ENCODE measurements at regions not wholly inside any gene's neighbourhood (a gene's known extent, or its start where the extent isn't known, plus 50 kb on each side); places are given as distances from the start of the nearest gene placed in this dataset.

GRCh38 chr9:14369011-14369410 is 55.1 kb upstream of the NFIB start:
- Histone ChIP-seq H2AFZ (ENCODE audit: low read depth) (no peak overlapping the region), H3K9me3 (no peaks in the 10 kb centered on the region), H3K27me3 (ENCODE audit: insufficient read depth) (no peaks in the 10 kb centered on the region), H3K4me3 (ENCODE audit: low read depth in 2 of 2, low read length in 1 of 2) (no peak overlapping the region), H3F3A (replicated peaks; ENCODE audit: insufficient read depth) (peaks cover 21% of the 10 kb centered on the region), H3K27ac (ENCODE audit: low read depth in 2 of 2, low read length in 1 of 2) (no peak overlapping the region), H3K9me2 (no peaks in the 10 kb centered on the region), H3K36me3 (replicated peaks in 1 of 2; ENCODE audit: control insufficient read depth in 1 of 2, insufficient read depth in 2 of 2, low read length in 1 of 2) (no peaks in the 10 kb centered on the region), H4K20me1 (ENCODE audit: insufficient read depth) (no peaks in the 10 kb centered on the region), H3K79me2 (ENCODE audit: insufficient read depth) (no peaks in the 10 kb centered on the region), H3K4me2 (no peak overlapping the region), H3K4me1 (ENCODE audit: control insufficient read depth in 1 of 2, insufficient read depth in 2 of 2, low read depth in 1 of 2, low read length in 1 of 2) (peaks cover 14 to 16% of the 10 kb centered on the region in 2 experiments; a peak in 3 of 4 replicates), H3K9ac (no peak overlapping the region)
- ChIA-PET POLR2A (no interaction called here), CTCF (interaction anchor here (1.2 to 2.1 kb wide), 2 partner anchors 16 to 60 kb away, joined by 5 to 15 read pairs; no protein-coding TSS in a partner anchor)
- WGBS (ENCODE audit: low lambda C conversion rate) = 84% methylated on average over 6 of the region's 6 CpGs
- TF ChIP-seq NFIC (IDR thresholded peaks at IDR 0.05; ENCODE audit: borderline replicate concordance) (no peak), TAF1 (IDR thresholded peaks at IDR 0.05; ENCODE audit: borderline replicate concordance, low read depth, low read length) (no peak)
- DNase-seq = no peak

- 82% methylated on average over 10 of the region's 10 CpGs for WGBS (ENCODE audit: low lambda C conversion rate)
- TF ChIP-seq JUND (IDR thresholded peaks at IDR 0.05) (0 out of 2 replicates have a peak, but pooled peaks have one; percentile 13), RCOR1 (IDR thresholded peaks at IDR 0.05; ENCODE audit: low read length) (no peak), TCF12 (IDR thresholded peaks at IDR 0.05) (peak; percentile 66), NFIC (IDR thresholded peaks at IDR 0.05; ENCODE audit: borderline replicate concordance) (peak; percentile 45; the same call in 1 of the 2 replicates), PBX3 (IDR thresholded peaks at IDR 0.05) (peak; percentile 17)
- Histone ChIP-seq H3K27ac (ENCODE audit: low read depth in 2 of 2, low read length in 1 of 2) (peak overlapping the region in 1 of 2 experiments; percentile 27; a peak in 2 of 4 replicates), H3K36me3 (replicated peaks in 1 of 2; ENCODE audit: control insufficient read depth in 1 of 2, insufficient read depth in 2 of 2, low read length in 1 of 2) (no peaks in the 10 kb centered on the region), H3K9me2 (no peaks in the 10 kb centered on the region), H3F3A (replicated peaks; ENCODE audit: insufficient read depth) (no peaks in the 10 kb centered on the region), H3K79me2 (ENCODE audit: insufficient read depth) (no peaks in the 10 kb centered on the region), H3K9me3 (no peaks in the 10 kb centered on the region), H3K4me2 (no peak overlapping the region), H3K27me3 (ENCODE audit: insufficient read depth) (no peaks in the 10 kb centered on the region), H2AFZ (ENCODE audit: low read depth) (no peak overlapping the region), H3K4me1 (ENCODE audit: control insufficient read depth in 1 of 2, insufficient read depth in 2 of 2, low read depth in 1 of 2, low read length in 1 of 2) (peaks cover 2 to 5% of the 10 kb centered on the region in 2 experiments; a peak in 2 of 4 replicates), H3K9ac (no peak overlapping the region), H3K4me3 (ENCODE audit: low read depth in 2 of 2, low read length in 1 of 2) (no peak overlapping the region), H4K20me1 (ENCODE audit: insufficient read depth) (no peaks in the 10 kb centered on the region)
- CTCF ChIA-PET = interaction anchor here (1.4 kb wide), 1 partner anchor 12 kb away, joined by 4 read pairs; no protein-coding TSS in a partner anchor
- no peak for DNase-seq
- POLR2A ChIA-PET = no interaction called here
Observed at GRCh38 chr9:14366076-14366475, 52.1 kb upstream of the NFIB start.

GRCh38 chr9:14365670-14366069 is 51.7 kb upstream of the NFIB start:
- H4K20me1 ChIP-seq (ENCODE audit: insufficient read depth) = no peaks in the 10 kb centered on the region
- DNase-seq = no peak
- CTCF ChIA-PET = interaction anchor here (1.4 kb wide), 1 partner anchor 12 kb away, joined by 4 read pairs; no protein-coding TSS in a partner anchor

More at GRCh38 chr9:14365670-14366069, 51.7 kb upstream of the NFIB start:
- Histone ChIP-seq H3K9me3 (no peaks in the 10 kb centered on the region), H2AFZ (ENCODE audit: low read depth) (no peak overlapping the region), H3K9me2 (no peaks in the 10 kb centered on the region), H3K27me3 (ENCODE audit: insufficient read depth) (no peaks in the 10 kb centered on the region), H3K27ac (ENCODE audit: low read depth in 2 of 2, low read length in 1 of 2) (peak overlapping the region; percentile 27 to 34; a peak in 2 of 4 replicates), H3K4me2 (no peak overlapping the region), H3F3A (replicated peaks; ENCODE audit: insufficient read depth) (no peaks in the 10 kb centered on the region), H3K4me1 (ENCODE audit: control insufficient read depth in 1 of 2, insufficient read depth in 2 of 2, low read depth in 1 of 2, low read length in 1 of 2) (peaks cover 2 to 5% of the 10 kb centered on the region in 2 experiments; a peak in 2 of 4 replicates), H3K4me3 (ENCODE audit: low read depth in 2 of 2, low read length in 1 of 2) (no peak overlapping the region), H3K79me2 (ENCODE audit: insufficient read depth) (no peaks in the 10 kb centered on the region), H3K9ac (no peak overlapping the region), H3K36me3 (replicated peaks in 1 of 2; ENCODE audit: control insufficient read depth in 1 of 2, insufficient read depth in 2 of 2, low read length in 1 of 2) (no peaks in the 10 kb centered on the region)
- 75% methylated on average over 3 of the region's 3 CpGs for WGBS (ENCODE audit: low lambda C conversion rate)
- TF ChIP-seq EZH2phosphoT487 (IDR thresholded peaks at IDR 0.05; ENCODE audit: borderline replicate concordance, low read depth) = no peak
- no peak for TF ChIP-seq TCF12 (IDR thresholded peaks at IDR 0.05)
- no peak for TF ChIP-seq RCOR1 (IDR thresholded peaks at IDR 0.05; ENCODE audit: low read length)
- TF ChIP-seq ELF1 (IDR thresholded peaks at IDR 0.05) = no peak
- no peak for TF ChIP-seq POLR2AphosphoS5 (IDR thresholded peaks at IDR 0.05; ENCODE audit: low read depth, low read length)
- no peak for TF ChIP-seq NFIC (IDR thresholded peaks at IDR 0.05; ENCODE audit: borderline replicate concordance)
- no peak for TF ChIP-seq TAF1 (IDR thresholded peaks at IDR 0.05; ENCODE audit: borderline replicate concordance, low read depth, low read length)
- TF ChIP-seq IRF3 (IDR thresholded peaks at IDR 0.05; ENCODE audit: low read depth, low read length) = no peak
- no peak for TF ChIP-seq FOSL2 (IDR thresholded peaks at IDR 0.05; ENCODE audit: borderline replicate concordance, low read depth)
- no peak for TF ChIP-seq YY1 (IDR thresholded peaks at IDR 0.05; ENCODE audit: low read depth)
- TF ChIP-seq MAX (IDR thresholded peaks at IDR 0.05; ENCODE audit: low read depth) = no peak
- POLR2A ChIA-PET = no interaction called here
